NCI-H345 (cell line): ENCODE measurements at regions not wholly inside any gene's neighbourhood (a gene's known extent, or its start where the extent isn't known, plus 50 kb on each side); places are given as distances from the start of the nearest gene placed in this dataset.
A peak's percentile ranks its signal among the peaks of the same experiment; 100 is the strongest.

Source experiments
- DNase-seq: peaks from one replicate; lab custom pipeline; 2025; lab: John Stamatoyannopoulos, UW

DNA sequence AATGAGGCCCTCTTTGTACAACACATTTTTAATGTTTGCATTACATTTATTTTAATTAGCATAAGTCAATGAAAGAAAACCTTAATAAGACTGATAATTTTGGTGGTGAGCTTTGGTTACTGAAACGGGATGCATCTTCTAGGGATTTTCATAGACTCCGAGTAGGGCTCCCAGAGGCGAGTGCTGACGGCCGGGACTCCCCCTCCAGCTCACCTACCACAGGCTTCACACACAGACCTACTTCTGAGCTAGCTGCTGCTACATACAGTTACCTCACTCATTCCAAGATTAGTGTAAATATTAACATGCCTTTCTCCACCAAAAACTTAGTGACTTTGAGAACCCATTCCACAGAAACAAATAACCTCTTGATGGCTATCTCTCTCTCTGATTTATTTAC lies 271.1 kb downstream of the GALR1 start:
- no peak for DNase-seq

DNA sequence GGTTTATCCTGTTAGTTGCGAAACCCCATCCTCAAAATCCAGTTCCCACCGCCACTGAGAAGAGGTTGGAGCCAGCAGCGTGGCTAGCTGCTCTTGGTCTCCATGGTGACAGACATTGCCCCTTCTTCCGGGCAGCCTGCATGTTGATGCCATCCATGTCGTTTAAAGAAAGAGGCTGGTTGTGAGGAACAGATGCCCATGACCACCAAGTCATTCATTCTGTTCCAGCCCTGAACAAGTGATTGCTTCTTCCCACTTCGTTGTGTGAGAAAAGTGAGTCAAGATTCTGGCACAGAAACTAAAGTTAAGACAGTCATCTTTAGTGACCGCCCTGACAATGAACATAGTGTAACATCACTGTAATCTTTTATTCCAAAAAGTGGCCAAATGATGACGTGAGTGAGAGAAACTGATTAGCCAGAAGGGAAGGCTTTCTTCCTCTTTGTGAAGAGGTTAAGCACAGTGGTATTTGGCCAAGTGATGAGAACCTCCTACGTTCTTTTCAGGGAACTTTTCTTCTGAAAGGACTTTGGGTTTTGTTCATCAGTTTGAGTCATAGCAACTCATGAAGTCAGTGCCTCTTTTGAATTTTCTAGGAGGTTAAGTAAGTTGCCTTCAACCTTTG lies 272.5 kb downstream of the GALR1 start:
- DNase-seq: no peak

DNA sequence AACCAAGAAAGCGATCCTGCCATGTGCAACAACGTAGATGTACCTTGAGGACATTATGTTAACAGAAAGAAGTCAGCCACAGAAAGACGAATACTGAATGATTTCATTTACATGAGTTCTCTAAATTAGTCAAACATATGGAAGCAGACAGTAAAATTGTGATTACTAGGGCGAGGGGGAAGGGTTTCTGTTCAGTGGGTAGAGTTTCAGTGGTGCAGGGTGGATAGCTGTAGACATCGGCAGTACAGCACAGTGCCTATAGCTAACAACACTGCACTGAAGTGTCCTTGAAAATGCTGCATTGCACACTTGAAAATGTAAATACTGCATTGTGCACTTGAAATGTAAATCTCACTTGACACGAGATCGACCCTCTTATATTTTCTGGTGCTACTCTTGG lies 275.3 kb downstream of the GALR1 start:
- DNase-seq: peak; percentile 36

GRCh38 chr18:77526962-77527361 lies 277.3 kb downstream of the GALR1 start:
- no peak for DNase-seq

DNA sequence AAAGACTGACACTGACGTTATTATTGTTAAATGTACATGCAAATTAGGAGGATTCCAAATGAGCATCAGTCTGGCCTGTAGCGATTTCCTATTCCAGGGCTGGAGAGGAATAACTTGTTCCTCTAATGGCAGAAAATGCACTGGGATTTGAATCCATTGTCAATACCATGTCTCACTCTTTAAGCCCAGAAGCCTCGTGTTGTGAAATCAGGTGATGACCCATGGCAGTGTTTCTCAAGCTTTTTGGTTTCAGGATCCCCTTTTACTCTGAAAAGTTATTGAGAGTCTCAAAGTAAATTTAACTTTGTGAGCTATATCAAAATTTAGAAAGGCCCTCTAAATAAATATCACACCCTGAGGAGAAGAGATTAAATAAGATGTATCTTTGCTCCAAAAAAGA lies 279.2 kb downstream of the GALR1 start:
- DNase-seq: no peak

DNA sequence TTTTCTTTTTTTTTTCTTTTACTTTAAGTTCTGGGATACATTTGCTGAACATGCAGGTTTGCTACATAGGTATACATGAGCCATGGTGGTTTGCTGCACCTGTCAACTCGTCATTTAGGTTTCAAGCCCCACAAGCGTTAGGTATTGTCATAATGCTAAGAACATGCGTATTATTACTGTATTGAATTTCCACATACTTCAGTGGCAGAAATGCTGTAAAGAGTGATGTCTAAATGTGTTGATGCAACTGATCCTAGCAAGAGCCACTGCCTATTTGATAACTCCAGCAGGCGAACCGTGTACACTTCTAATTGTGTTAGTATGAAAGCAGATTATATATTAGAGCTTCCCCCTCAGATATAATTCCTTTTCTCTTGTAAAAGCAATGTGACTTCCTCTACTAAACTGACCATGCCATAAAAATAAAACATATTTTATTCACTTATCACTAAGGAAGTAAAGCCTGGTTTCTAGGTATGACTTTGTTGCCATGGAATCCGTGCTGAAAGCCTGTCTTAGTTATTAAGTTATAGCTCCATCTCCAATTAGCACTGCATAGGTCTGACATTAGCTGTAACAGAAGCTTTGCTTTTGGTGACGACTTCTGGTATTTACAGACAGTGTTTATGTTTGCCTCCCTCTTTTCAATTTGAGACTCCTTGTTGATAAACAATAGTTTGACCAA lies 280.0 kb downstream of the GALR1 start:
- DNase-seq: no peak

GRCh38 chr18:77530732-77531131 lies 281.1 kb downstream of the GALR1 start:
- DNase-seq: no peak

GRCh38 chr18:77539860-77540259 lies 290.2 kb downstream of the GALR1 start:
- DNase-seq: no peak

GRCh38 chr18:77544792-77545191 lies 295.1 kb downstream of the GALR1 start:
- no peak for DNase-seq

- DNase-seq: no peak
Observed at GRCh38 chr18:77547757-77548156, 298.1 kb downstream of the GALR1 start.

DNA sequence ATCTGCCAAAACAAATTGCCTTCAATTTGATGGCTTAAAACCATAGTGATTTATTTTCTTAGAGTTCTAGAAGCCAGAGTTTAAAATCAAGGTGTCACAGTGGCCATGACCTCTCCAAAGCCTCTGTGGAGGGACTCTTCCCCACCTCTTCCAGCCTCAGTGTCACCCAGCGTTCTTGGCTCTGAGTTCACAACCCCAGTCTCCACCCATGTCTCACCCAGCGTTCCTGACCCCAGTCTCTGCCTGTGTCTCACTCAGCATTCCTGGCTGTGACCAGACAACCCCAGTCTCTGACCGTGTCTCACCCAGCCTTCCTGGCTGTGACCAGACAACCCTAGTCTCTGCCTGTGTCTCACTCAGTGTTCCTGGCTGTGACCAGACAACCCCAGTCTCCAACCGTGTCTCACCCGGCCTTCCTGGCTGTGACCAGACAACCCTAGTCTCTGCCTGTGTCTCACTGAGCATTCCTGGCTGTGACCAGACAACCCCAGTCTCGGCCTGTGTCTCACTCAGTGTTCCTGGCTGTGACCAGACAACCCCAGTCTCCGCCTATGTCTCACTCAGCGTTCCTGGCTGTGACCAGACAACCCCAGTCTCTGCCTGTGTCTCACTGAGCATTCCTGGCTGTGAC lies 299.3 kb downstream of the GALR1 start:
- DNase-seq: no peak

GRCh38 chr18:77550625-77551024 lies 301.0 kb downstream of the GALR1 start:
- DNase-seq: no peak

GRCh38 chr18:77551055-77551454 lies 301.4 kb downstream of the GALR1 start:
- peak; percentile 16 for DNase-seq

- no peak for DNase-seq
Observed at GRCh38 chr18:77552945-77553344, 303.3 kb downstream of the GALR1 start.

DNA sequence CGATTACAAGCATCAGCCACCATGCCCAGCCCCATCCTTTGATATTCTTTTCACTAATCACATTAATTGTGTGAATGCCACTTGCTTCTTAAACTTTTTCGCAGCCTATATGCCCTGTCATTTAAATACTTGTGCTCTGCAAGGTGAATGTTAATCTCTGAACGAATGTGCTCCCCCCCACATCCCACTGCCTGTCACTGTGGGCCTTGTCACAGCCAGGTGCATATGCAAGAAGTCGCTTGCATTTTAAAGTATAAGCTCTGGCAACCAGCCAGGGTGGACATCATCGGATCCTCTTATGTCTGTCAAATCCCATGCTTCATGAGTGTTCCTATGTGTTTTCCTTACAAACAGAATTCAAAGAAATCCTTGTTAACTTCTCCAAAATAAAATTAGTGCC lies 304.4 kb downstream of the GALR1 start:
- DNase-seq: peak; percentile 19

GRCh38 chr18:77557046-77557587 lies 307.5 kb downstream of the GALR1 start:
- no peak for DNase-seq

- peak; percentile 41 for DNase-seq
Observed at GRCh38 chr18:77559274-77559910, 309.7 kb downstream of the GALR1 start.

DNA sequence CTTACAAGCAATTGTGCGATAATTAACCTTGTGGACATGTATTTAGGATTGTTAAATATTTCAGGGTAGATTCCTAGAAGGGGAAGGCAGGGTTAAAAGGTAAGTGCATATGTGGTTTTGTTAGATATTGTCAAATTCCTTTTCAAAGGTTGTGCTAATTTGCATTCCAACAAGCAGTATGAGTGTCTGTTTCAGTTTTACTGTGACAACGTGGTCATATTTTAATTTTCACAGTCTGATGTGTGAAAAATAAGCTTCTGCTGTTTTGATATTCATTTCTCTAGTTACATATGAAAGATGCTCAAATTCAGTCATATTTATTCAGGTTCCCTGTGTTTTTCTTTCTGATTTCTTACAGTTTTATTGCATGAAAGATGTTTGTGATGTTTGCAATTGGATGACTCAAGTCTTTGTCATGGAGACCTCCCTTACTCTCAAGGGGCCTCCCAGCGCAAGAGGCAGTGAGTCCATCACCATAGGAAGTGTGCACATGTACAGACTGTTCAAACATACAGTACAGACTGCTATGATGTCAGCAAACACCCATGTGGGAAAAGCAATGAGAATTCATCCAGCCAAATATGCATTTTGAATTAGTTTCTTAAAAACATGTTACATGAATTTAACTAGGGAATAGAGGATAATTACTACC lies 310.8 kb downstream of the GALR1 start:
- no peak for DNase-seq

DNA sequence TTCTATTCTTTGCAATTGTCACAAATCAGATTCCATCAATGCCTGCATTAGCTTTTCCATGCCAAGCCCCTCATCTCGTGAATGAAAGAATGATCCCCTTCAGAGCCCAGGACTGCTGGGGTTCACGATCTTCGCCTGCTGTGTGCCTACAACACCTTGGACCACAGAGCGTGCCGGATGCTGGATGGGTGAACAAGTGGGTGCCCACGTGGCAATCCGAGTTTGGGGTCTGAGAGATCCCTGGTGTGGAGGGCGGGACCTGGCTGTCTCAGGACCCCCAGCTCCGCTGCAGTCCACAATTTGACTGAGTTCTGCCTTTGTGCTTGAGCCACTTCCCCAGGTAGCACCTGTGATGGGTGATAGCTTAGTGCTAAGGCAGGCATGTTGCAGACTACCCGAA lies 317.0 kb downstream of the GALR1 start:
- no peak for DNase-seq

DNA sequence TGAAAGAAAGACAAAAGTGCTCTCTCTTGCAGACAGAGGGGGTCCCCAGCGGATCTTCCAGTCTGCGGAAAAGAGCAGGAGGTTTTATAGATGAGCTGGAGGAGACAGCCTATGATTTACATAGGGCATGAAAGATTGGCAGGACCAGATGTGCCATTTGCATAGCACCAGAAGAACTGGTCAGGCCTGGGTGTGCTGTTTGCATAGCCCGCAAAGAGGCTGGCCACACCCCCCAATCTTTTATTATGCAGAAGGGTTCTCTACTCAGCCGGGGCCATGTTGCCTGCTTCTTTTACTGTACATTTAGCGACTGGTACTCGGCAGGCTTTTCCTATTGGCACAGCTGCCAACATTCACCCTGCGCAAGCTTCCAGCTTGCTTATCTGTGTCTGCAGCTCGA lies 317.6 kb downstream of the GALR1 start:
- no peak for DNase-seq

DNA sequence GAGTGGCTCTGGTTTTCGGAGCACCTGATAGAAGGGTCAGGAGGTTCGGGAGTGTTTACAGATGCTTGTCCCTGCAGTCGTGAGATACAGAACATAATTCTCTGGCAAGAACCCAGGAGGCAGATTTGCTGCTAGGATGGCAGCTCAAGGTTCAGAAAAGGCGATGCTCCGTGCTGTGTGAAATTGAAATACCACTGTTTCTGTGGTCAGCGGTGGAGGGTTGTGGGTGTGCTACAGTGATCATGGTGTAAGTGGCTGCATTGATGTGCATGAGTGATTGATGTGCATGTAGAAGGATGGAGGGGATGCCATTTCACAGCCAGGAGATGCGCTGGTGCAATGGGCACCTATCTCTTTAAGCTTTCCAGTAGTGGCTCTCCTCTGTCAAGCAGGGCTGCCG lies 322.1 kb downstream of the GALR1 start:
- no peak for DNase-seq

GRCh38 chr18:77572537-77572936 lies 322.9 kb downstream of the GALR1 start:
- DNase-seq: no peak
